Effector memory CD8-positive, alpha-beta T cell (primary cell): ENCODE measurements at regions not wholly inside any gene's neighbourhood (a gene's known extent, or its start where the extent isn't known, plus 50 kb on each side); places are given as distances from the start of the nearest gene placed in this dataset.
A peak's percentile ranks its signal among the peaks of the same experiment; 100 is the strongest.
"Not testable (repeated sequence)": the region's sequence is repeated elsewhere in the genome, so short reads cannot be mapped to it uniquely, and the experiment has no call there.

Experiments used
- ATAC-seq: fragments of 150-1000 bp; cut with Tn5 transposase; replicated peaks from 2 replicates; pipeline ENCODE4 v1.10.0; 2021; ENCODE audit warnings: mild to moderate bottlenecking, moderate library complexity
- DNase-seq, 3 experiments: peaks; one replicate each; pipeline ENCODE4 v3.0.0; 2021
- H3K27ac Mint-ChIP-seq, 2 donors: one replicate each; pipeline ENCODE4 v1.8.0; 2022; ENCODE audit warnings: mild to moderate bottlenecking in 2 of 2, mixed read lengths in 2 of 2, moderate library complexity in 2 of 2
- H3K27me3 Mint-ChIP-seq, 2 donors: one replicate each; pipeline ENCODE4 v1.8.0; 2022; ENCODE audit warnings: mixed read lengths in 2 of 2
- H3K36me3 Mint-ChIP-seq: one replicate; pipeline ENCODE4 v1.8.0; 2022; ENCODE audit warnings: mild to moderate bottlenecking, moderate library complexity, mixed read lengths; ENCODE audit not compliant: insufficient read depth
- H3K4me1 Mint-ChIP-seq, 2 donors: one replicate each; pipeline ENCODE4 v1.8.0; 2022; ENCODE audit warnings: low read depth in 2 of 2, mixed read lengths in 2 of 2
- H3K4me3 Mint-ChIP-seq, 2 donors: one replicate each; pipeline ENCODE4 v1.8.0; 2022; ENCODE audit warnings: mild to moderate bottlenecking in 2 of 2, mixed read lengths in 2 of 2, moderate library complexity in 2 of 2
- H3K9me3 Mint-ChIP-seq, 2 donors: one replicate each; pipeline ENCODE4 v1.8.0; 2022; ENCODE audit warnings: mixed read lengths in 2 of 2

- no peak overlapping the region for H3K27ac Mint-ChIP-seq
- H3K36me3 Mint-ChIP-seq: no peaks in the 10 kb centered on the region
- no peak overlapping the region for H3K4me3 Mint-ChIP-seq
- DNase-seq (no peak), ATAC-seq (no peak)
- H3K9me3 Mint-ChIP-seq: no peaks in the 10 kb centered on the region
- H3K27me3 Mint-ChIP-seq: peaks cover 10% of the 10 kb centered on the region in 2 donors
- H3K4me1 Mint-ChIP-seq: peaks cover 6 to 8% of the 10 kb centered on the region in 2 donors
These were observed 52.9 kb downstream of the ZBTB9 start for GRCh38 chr6:33507261-33507660.

- H3K9me3 Mint-ChIP-seq: no peaks in the 10 kb centered on the region
- H3K27ac Mint-ChIP-seq: peak overlapping the region in 1 of 2 donors; percentile 42
- H3K36me3 Mint-ChIP-seq: no peaks in the 10 kb centered on the region
- DNase-seq (no peak), ATAC-seq (no peak)
- peak overlapping the region in 1 of 2 donors; percentile 37 for H3K4me3 Mint-ChIP-seq
- peaks cover 7 to 16% of the 10 kb centered on the region in 2 donors for H3K4me1 Mint-ChIP-seq
- peaks cover 18% of the 10 kb centered on the region in 2 donors for H3K27me3 Mint-ChIP-seq
These were observed 54.9 kb downstream of the ZBTB9 start for GRCh38 chr6:33508935-33509926.

GRCh38 chr6:33513213-33513612, 58.8 kb downstream of the ZBTB9 start:
- ATAC-seq (no peak), DNase-seq (no peak)
- Mint-ChIP-seq H3K36me3 (no peaks in the 10 kb centered on the region), H3K4me1 (peaks cover 7 to 16% of the 10 kb centered on the region in 2 donors), H3K27me3 (peaks cover 22 to 23% of the 10 kb centered on the region in 2 donors), H3K9me3 (no peaks in the 10 kb centered on the region), H3K4me3 (peak overlapping the region in 1 of 2 donors; percentile 8), H3K27ac (peak overlapping the region in 1 of 2 donors; percentile 35)

- Mint-ChIP-seq H3K4me3 (no peak overlapping the region), H3K27ac (no peak overlapping the region), H3K27me3 (peaks cover 11 to 12% of the 10 kb centered on the region in 2 donors), H3K36me3 (no peaks in the 10 kb centered on the region), H3K4me1 (peaks cover 6 to 13% of the 10 kb centered on the region in 2 donors), H3K9me3 (no peaks in the 10 kb centered on the region)
- no peak for ATAC-seq
- no peak for DNase-seq
These were observed 62.4 kb downstream of the ZBTB9 start for GRCh38 chr6:33516726-33517125.

- H3K4me3 Mint-ChIP-seq, H3K4me1 Mint-ChIP-seq, ATAC-seq: not testable (repeated sequence)
These were observed 59.2 kb downstream of the BAK1 start for GRCh38 chr6:33520636-33521488.

GRCh38 chr6:33521489-33522091, 58.5 kb downstream of the BAK1 start:
- H3K9me3 Mint-ChIP-seq: no peaks in the 10 kb centered on the region

More at GRCh38 chr6:33520636-33521488, 59.2 kb downstream of the BAK1 start:
- H3K9me3 Mint-ChIP-seq, H3K27me3 Mint-ChIP-seq, DNase-seq, H3K27ac Mint-ChIP-seq, H3K36me3 Mint-ChIP-seq: not testable (repeated sequence)

More at GRCh38 chr6:33521489-33522091, 58.5 kb downstream of the BAK1 start:
- DNase-seq: no peak
- Mint-ChIP-seq H3K4me1 (no peaks in the 10 kb centered on the region), H3K4me3 (no peak overlapping the region), H3K27ac (no peak overlapping the region), H3K27me3 (no peaks in the 10 kb centered on the region), H3K36me3 (no peaks in the 10 kb centered on the region)
- no peak for ATAC-seq
